HEK293 (cell line): ENCODE measurements at regions not wholly inside any gene's neighbourhood (a gene's known extent, or its start where the extent isn't known, plus 50 kb on each side); places are given as distances from the start of the nearest gene placed in this dataset.

ENCODE experiments used
- CTCF ChIA-PET: fragments of 350-600 bp; formaldehyde crosslinking; extraction: SDS; loops from one replicate; lab custom pipeline; 2021; ENCODE audit warnings: antibody characterized with exemption; lab: Yijun Ruan, JAX
- POLR2A ChIA-PET: fragments of 300-600 bp; formaldehyde crosslinking; extraction: SDS; loops from one replicate; lab custom pipeline; 2020; ENCODE audit warnings: antibody characterized with exemption, inconsistent platforms; lab: Yijun Ruan, JAX
- H3K27ac ChIP-seq: fragments of 200-500 bp; sonication (Bioruptor generic); 2 replicates; pipeline ENCODE4 v1.5.1; 2014; ENCODE audit warnings: low read depth, low read length, control low read depth, inconsistent platforms; ENCODE audit errors: extremely low read depth
- H3K36me3 ChIP-seq, 2 experiments: fragments of 200-500 bp in 1 of 2; sonication (Bioruptor generic) in 1 of 2; 1 replicate in 1 of 2; 2 replicates in 1 of 2; pipeline ENCODE4 v1.5.1; 2014 to 2017; ENCODE audit warnings: inconsistent platforms in 2 of 2, low read length in 2 of 2; ENCODE audit not compliant: control insufficient read depth in 2 of 2, insufficient read depth in 1 of 2
- H3K4me1 ChIP-seq: fragments of 200-500 bp; sonication (Bioruptor generic); 2 replicates; pipeline ENCODE4 v1.5.1; 2014; ENCODE audit warnings: mild to moderate bottlenecking, low read length, inconsistent platforms; ENCODE audit not compliant: control insufficient read depth, insufficient read depth
- H3K4me3 ChIP-seq: 2 replicates; pipeline ENCODE4 v1.5.1; 2011; ENCODE audit warnings: low read depth, mild to moderate bottlenecking, control low read depth, low read length, moderate library complexity
- H3K9me3 ChIP-seq: fragments of 200-500 bp; sonication (Bioruptor generic); 2 replicates; pipeline ENCODE4 v1.5.1; 2014; ENCODE audit warnings: low read depth, low read length, inconsistent platforms; ENCODE audit not compliant: control insufficient read depth, insufficient read depth
- GLI4 ChIP-seq: fragments of 450-650 bp; formaldehyde crosslinking; IDR thresholded peaks from 2 replicates; pipeline ENCODE4 v1.5.1; 2016; ENCODE audit warnings: missing biosample characterization, missing genetic modification characterization
- KLF10 ChIP-seq: fragments of 450-650 bp; IDR thresholded peaks from 2 replicates; pipeline ENCODE4 v1.5.1; 2018; ENCODE audit warnings: missing biosample characterization, mild to moderate bottlenecking, missing genetic modification characterization
- MYNN ChIP-seq: fragments of 450-650 bp; formaldehyde crosslinking; IDR thresholded peaks from 2 replicates; pipeline ENCODE4 v1.5.1; 2016; ENCODE audit warnings: missing biosample characterization, missing genetic modification characterization, borderline replicate concordance
- YY1 ChIP-seq: fragments of 450-650 bp; formaldehyde crosslinking; IDR thresholded peaks from 2 replicates; pipeline ENCODE4 v1.5.1; 2018; ENCODE audit warnings: missing biosample characterization, missing genetic modification characterization
- YY2 ChIP-seq: fragments of 450-650 bp; formaldehyde crosslinking; IDR thresholded peaks from 2 replicates; pipeline ENCODE4 v1.5.1; 2016; ENCODE audit warnings: missing biosample characterization, missing genetic modification characterization
- ZNF157 ChIP-seq: fragments of 450-650 bp; formaldehyde crosslinking; IDR thresholded peaks from 2 replicates; pipeline ENCODE4 v1.5.1; 2016; ENCODE audit warnings: missing biosample characterization, missing genetic modification characterization
- ZNF391 ChIP-seq: fragments of 450-650 bp; formaldehyde crosslinking; IDR thresholded peaks from 2 replicates; pipeline ENCODE4 v1.5.1; 2016; ENCODE audit warnings: low read depth, missing biosample characterization, missing genetic modification characterization, borderline replicate concordance
- ZNF529 ChIP-seq: fragments of 450-650 bp; formaldehyde crosslinking; IDR thresholded peaks from 2 replicates; pipeline ENCODE4 v1.5.1; 2017; ENCODE audit warnings: missing genetic modification characterization, missing biosample characterization; ENCODE audit not compliant: insufficient replicate concordance
- ZNF610 ChIP-seq: fragments of 450-650 bp; formaldehyde crosslinking; IDR thresholded peaks from 2 replicates; pipeline ENCODE4 v1.5.1; 2016; ENCODE audit warnings: missing biosample characterization, missing genetic modification characterization, borderline replicate concordance
- ZNF629 ChIP-seq: fragments of 450-650 bp; formaldehyde crosslinking; IDR thresholded peaks from 2 replicates; pipeline ENCODE4 v1.5.1; 2017; ENCODE audit warnings: missing biosample characterization, missing genetic modification characterization
- ZNF670 ChIP-seq: fragments of 450-650 bp; formaldehyde crosslinking; IDR thresholded peaks from 2 replicates; pipeline ENCODE4 v1.5.1; 2016; ENCODE audit warnings: missing biosample characterization, missing genetic modification characterization, low read depth
- ZNF843 ChIP-seq: fragments of 450-650 bp; formaldehyde crosslinking; IDR thresholded peaks from 2 replicates; pipeline ENCODE4 v1.5.1; 2016; ENCODE audit warnings: missing biosample characterization, missing genetic modification characterization
- TF ChIP-seq, protein P1 (sequence below): fragments of 450-650 bp; formaldehyde crosslinking; IDR thresholded peaks from 2 replicates; pipeline ENCODE4 v1.5.1; 2016; ENCODE audit warnings: missing biosample characterization, missing genetic modification characterization
- TF ChIP-seq, protein P2 (sequence below): fragments of 450-650 bp; formaldehyde crosslinking; IDR thresholded peaks from 2 replicates; pipeline ENCODE4 v1.5.1; 2016; ENCODE audit warnings: missing biosample characterization, missing genetic modification characterization
- TF ChIP-seq, protein P3 (sequence below): fragments of 450-650 bp; formaldehyde crosslinking; IDR thresholded peaks from 2 replicates; pipeline ENCODE4 v1.5.1; 2016; ENCODE audit warnings: missing biosample characterization, missing genetic modification characterization

DNA sequence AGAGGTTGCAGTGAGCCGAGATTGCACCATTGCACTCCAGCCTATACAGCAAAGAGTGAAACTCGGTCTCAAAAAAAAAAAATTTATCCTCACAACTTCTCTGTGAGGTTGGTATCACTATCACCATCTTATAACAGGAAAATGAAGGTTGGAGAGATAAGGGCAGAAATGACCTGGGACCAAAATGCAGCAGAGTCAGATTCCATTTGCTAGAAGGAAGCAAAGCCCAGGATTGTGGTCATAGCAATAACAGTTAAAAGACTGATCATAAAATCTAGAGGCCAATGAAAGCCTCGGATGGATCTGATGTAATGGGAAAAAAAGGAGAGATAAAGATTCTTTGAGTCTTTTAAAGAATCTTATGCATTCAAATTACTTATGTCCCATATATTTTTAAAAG lies 69.6 kb upstream of the TEKT1 start (continued):
- no peak for TF ChIP-seq ZNF529
- no peak for TF ChIP-seq MYNN (tag by site-specific recombination)
- no peak for TF ChIP-seq ZNF843 (tag by site-specific recombination)
- TF ChIP-seq, protein P1, sequence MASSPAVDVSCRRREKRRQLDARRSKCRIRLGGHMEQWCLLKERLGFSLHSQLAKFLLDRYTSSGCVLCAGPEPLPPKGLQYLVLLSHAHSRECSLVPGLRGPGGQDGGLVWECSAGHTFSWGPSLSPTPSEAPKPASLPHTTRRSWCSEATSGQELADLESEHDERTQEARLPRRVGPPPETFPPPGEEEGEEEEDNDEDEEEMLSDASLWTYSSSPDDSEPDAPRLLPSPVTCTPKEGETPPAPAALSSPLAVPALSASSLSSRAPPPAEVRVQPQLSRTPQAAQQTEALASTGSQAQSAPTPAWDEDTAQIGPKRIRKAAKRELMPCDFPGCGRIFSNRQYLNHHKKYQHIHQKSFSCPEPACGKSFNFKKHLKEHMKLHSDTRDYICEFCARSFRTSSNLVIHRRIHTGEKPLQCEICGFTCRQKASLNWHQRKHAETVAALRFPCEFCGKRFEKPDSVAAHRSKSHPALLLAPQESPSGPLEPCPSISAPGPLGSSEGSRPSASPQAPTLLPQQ (tag by site-specific recombination): no peak
- no peak for TF ChIP-seq ZNF610 (tag by site-specific recombination)
- TF ChIP-seq, protein P2, sequence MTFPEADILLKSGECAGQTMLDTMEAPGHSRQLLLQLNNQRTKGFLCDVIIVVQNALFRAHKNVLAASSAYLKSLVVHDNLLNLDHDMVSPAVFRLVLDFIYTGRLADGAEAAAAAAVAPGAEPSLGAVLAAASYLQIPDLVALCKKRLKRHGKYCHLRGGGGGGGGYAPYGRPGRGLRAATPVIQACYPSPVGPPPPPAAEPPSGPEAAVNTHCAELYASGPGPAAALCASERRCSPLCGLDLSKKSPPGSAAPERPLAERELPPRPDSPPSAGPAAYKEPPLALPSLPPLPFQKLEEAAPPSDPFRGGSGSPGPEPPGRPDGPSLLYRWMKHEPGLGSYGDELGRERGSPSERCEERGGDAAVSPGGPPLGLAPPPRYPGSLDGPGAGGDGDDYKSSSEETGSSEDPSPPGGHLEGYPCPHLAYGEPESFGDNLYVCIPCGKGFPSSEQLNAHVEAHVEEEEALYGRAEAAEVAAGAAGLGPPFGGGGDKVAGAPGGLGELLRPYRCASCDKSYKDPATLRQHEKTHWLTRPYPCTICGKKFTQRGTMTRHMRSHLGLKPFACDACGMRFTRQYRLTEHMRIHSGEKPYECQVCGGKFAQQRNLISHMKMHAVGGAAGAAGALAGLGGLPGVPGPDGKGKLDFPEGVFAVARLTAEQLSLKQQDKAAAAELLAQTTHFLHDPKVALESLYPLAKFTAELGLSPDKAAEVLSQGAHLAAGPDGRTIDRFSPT (tag by site-specific recombination): no peak
- TF ChIP-seq YY2 (tag by site-specific recombination): no peak

DNA sequence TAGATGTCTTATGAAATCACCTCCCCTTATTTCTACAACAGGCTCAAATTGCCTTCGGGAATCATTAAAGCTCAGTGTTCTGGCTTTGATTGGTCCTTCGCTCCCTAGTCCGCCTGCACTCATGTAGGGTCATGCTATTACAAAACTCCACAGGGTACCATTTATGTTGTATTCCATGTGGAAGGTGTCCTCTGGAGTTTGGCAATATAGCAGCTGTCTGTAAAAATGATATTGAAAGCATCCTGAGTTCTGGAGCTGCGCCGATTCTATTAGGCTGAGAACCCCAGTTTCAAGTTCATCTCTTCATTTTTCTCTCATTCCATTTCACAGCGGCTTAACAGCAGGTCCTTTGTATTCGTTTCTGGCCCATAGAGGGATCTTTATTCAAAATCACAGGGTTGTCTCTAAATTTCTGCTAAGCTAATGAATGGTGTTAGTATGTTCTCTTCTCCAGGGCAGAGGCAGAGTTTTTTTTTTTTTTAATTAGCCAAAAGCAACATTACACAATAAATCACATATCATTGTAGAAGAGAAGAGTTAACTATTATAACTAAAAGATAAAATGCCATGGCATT lies 71.9 kb upstream of the TEKT1 start:
- ChIA-PET POLR2A (interaction anchor here (0.7 kb wide), 1 partner anchor 43 kb away, joined by 5 read pairs; no protein-coding TSS in a partner anchor), CTCF (interaction anchor here (0.6 to 2.3 kb wide), 11 partner anchors 8 to 437 kb away, joined by 3 to 7 read pairs (median 3); no protein-coding TSS in a partner anchor)
- Histone ChIP-seq H3K4me3 (no peak overlapping the region), H3K9me3 (no peaks in the 10 kb centered on the region), H3K4me1 (no peaks in the 10 kb centered on the region), H3K36me3 (no peaks in the 10 kb centered on the region; a peak in 1 of 3 replicates), H3K27ac (no peak overlapping the region)
- TF ChIP-seq KLF10 (tag by site-specific recombination) (no peak), ZNF629 (no peak), YY1 (tag by site-specific recombination) (no peak), ZNF670 (no peak), GLI4 (tag by site-specific recombination) (no peak)
- TF ChIP-seq, protein P3, sequence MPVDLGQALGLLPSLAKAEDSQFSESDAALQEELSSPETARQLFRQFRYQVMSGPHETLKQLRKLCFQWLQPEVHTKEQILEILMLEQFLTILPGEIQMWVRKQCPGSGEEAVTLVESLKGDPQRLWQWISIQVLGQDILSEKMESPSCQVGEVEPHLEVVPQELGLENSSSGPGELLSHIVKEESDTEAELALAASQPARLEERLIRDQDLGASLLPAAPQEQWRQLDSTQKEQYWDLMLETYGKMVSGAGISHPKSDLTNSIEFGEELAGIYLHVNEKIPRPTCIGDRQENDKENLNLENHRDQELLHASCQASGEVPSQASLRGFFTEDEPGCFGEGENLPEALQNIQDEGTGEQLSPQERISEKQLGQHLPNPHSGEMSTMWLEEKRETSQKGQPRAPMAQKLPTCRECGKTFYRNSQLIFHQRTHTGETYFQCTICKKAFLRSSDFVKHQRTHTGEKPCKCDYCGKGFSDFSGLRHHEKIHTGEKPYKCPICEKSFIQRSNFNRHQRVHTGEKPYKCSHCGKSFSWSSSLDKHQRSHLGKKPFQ: no peak

DNA sequence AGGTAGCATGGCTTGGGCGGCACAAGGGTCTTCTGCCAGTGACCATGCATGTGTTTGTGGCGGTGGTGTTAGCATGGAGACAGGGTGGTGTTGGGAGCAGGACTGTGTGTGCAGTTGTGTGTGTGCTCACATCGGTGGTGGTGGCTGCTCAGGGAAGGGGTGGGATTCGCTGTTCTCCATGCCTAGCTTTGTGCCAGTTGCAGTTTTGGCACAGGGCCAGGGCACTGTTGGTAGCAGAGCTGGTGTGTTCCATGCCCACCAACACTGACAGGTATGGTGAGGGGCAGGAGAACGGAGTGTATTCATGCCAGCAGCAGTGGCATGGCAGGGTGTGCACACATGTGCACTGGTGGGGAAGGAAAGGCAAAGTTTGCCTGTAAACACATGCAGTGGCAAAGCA lies 77.3 kb upstream of the TEKT1 start:
- no peaks in the 10 kb centered on the region for H3K4me1 ChIP-seq
- no peak overlapping the region for H3K27ac ChIP-seq
- CTCF ChIA-PET: interaction anchor here (1.1 kb wide), 1 partner anchor 95 kb away, joined by 6 read pairs; no protein-coding TSS in a partner anchor
- POLR2A ChIA-PET: no interaction called here
- no peak for TF ChIP-seq ZNF391 (tag by site-specific recombination)
- 0 out of 2 replicates have a peak, but pooled peaks have one; percentile 47 for TF ChIP-seq ZNF157 (tag by site-specific recombination)
- no peaks in the 10 kb centered on the region; a peak in 1 of 3 replicates for H3K36me3 ChIP-seq
- no peaks in the 10 kb centered on the region for H3K9me3 ChIP-seq
- H3K4me3 ChIP-seq: no peak overlapping the region
